Colonic mucosa (tissue), 4 donors: ENCODE measurements at regions not wholly inside any gene's neighbourhood (a gene's known extent, or its start where the extent isn't known, plus 50 kb on each side); places are given as distances from the start of the nearest gene placed in this dataset.

ENCODE experiments used
- DNase-seq: peaks from one replicate; pipeline ENCODE4 v3.0.0-alpha.2; 2020
- H3K27ac ChIP-seq: fragments of 200-600 bp; one replicate; pipeline ENCODE4 v1.8.0; 2021
- H3K27me3 ChIP-seq: fragments of 200-600 bp; one replicate; pipeline ENCODE4 v1.8.0; 2021
- H3K36me3 ChIP-seq: fragments of 200-600 bp; one replicate; pipeline ENCODE4 v1.8.0; 2021
- H3K4me1 ChIP-seq: fragments of 200-600 bp; one replicate; pipeline ENCODE4 v1.8.0; 2021; ENCODE audit warnings: mild to moderate bottlenecking
- H3K4me3 ChIP-seq: fragments of 200-600 bp; one replicate; pipeline ENCODE4 v1.8.0; 2021
- H3K9ac ChIP-seq, 2 donors: one replicate each; pipeline ENCODE4 v1.7.0; 2013; ENCODE audit warnings: control low read depth in 2 of 2, low read depth in 2 of 2, low read length in 2 of 2
- H3K9me3 ChIP-seq: fragments of 200-600 bp; one replicate; pipeline ENCODE4 v1.8.0; 2021
- intact Hi-C: fragments of 100-400 bp; cut with DNase I; formaldehyde crosslinking; loops from one replicate; pipeline ENCODE4 v1.14.1; 2022
- TF ChIP-seq, protein P1 (sequence below): fragments of 200-600 bp; IDR thresholded peaks from one replicate; pipeline ENCODE4 v1.8.0; 2022; ENCODE audit warnings: antibody characterized with exemption, mild to moderate bottlenecking
- donor health status: healthy.
- donor health status: DM: no; HTN: no; CAD: no.
- donor health status: DM: no; HTN: no; CAD: no.

DNA sequence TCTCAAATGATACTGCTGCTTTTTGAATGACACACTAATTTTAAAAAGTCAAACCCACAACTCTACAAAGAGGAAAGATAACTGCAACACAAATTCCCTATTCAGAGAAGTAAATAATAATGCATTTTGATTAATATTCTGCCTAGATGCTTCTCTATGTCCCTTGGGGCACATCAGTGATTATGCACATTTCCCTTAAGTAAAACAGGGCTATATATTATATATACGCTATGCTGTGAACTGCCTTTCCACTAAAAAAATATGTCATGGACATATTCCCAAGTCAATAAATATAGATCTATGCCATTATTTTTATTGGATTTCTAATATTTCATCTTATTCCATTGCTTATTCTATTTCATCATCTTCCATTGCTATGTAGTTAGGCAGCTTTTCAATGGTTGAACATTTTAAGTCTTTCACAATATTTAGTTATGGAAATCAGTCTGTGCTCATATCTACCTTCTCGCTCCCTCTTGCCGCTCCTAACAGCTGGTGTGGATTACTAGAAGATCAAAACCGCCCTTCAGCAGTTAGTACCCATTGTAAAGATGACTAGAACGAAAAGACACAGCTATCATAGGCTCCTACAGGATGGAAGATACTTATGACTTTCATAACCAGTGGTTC, 468.2 kb upstream of the GOT2 start:
- Histone ChIP-seq H3K27me3 (no peaks in the 10 kb centered on the region), H3K9ac (no peak overlapping the region), H3K4me3 (no peak overlapping the region), H3K27ac (no peak overlapping the region), H3K4me1 (no peaks in the 10 kb centered on the region), H3K36me3 (no peaks in the 10 kb centered on the region), H3K9me3 (no peaks in the 10 kb centered on the region)
- TF ChIP-seq, protein P1, sequence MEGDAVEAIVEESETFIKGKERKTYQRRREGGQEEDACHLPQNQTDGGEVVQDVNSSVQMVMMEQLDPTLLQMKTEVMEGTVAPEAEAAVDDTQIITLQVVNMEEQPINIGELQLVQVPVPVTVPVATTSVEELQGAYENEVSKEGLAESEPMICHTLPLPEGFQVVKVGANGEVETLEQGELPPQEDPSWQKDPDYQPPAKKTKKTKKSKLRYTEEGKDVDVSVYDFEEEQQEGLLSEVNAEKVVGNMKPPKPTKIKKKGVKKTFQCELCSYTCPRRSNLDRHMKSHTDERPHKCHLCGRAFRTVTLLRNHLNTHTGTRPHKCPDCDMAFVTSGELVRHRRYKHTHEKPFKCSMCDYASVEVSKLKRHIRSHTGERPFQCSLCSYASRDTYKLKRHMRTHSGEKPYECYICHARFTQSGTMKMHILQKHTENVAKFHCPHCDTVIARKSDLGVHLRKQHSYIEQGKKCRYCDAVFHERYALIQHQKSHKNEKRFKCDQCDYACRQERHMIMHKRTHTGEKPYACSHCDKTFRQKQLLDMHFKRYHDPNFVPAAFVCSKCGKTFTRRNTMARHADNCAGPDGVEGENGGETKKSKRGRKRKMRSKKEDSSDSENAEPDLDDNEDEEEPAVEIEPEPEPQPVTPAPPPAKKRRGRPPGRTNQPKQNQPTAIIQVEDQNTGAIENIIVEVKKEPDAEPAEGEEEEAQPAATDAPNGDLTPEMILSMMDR = no peak
- DNase-seq = no peak
- intact Hi-C loops = no loop called here

DNA sequence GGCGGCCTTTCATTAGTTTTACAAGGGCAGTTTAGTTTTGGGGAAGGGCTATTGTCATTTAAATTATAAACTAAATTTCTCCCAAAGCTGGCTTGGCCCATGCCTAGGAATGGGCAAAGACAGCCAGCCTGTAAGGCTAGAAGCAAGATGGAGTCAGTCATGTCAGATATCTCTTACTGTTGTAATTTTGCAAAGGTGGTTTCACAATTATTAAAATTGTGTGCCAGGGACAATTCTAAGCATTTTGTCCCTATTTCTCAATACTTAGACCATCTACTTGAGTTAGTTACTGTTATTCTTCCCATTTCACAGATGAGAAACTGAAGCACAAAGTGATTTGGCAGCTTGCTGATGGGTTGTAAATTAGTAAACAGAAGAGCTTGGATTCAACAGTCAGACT, 467.7 kb upstream of the GOT2 start:
- H3K4me3 ChIP-seq = no peak overlapping the region
- no peaks in the 10 kb centered on the region for H3K36me3 ChIP-seq
- H3K4me1 ChIP-seq = no peaks in the 10 kb centered on the region
- no peaks in the 10 kb centered on the region for H3K27me3 ChIP-seq
- no peak overlapping the region for H3K9ac ChIP-seq
- DNase-seq = no peak
- intact Hi-C loops = no loop called here
- H3K9me3 ChIP-seq = no peaks in the 10 kb centered on the region
- TF ChIP-seq, protein P1 = no peak
- no peak overlapping the region for H3K27ac ChIP-seq

DNA sequence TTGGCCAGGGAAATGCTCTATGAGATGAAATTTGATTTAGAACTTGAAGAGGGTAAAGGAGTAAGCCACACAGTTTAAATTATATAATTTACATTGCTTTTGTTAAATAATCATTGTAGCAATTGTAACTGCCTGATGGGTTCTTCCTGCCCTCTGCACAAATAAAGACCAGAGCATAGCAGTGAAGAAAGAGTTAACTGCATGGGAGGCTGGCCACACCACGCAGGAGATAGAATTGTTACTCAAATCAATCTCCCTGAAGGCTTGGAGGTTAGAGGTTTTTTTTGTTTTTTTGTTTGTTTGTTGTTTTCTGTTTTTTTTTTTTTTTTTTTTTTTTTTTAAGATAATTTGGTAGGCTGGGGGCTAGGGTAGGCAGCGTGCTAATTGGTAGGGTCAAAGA, 467.0 kb upstream of the GOT2 start:
- Histone ChIP-seq H3K9ac (no peak overlapping the region), H3K27ac (no peak overlapping the region), H3K27me3 (no peaks in the 10 kb centered on the region), H3K36me3 (no peaks in the 10 kb centered on the region), H3K4me1 (no peaks in the 10 kb centered on the region), H3K9me3 (no peaks in the 10 kb centered on the region), H3K4me3 (no peak overlapping the region)
- intact Hi-C loops = no loop called here
- TF ChIP-seq, protein P1 = no peak
- DNase-seq = no peak

DNA sequence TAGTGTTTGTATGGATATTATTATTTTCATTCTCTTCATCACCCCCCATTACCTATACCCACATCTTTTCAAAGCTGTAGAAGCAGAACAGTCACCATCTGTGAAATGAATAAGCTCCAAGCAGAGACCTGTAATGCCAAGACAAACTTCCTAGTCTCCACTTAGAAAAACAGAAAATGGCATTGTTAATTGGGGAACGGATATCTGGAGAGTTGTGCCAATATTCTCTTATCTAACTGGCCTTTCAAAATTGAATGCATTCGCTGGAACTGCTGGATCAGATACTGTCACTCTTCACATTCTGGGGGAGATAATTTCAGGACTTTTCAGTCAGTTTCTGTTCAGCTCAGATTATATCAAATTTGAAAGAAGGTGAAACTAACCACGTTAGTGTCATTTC, 464.4 kb upstream of the GOT2 start:
- no peak overlapping the region for H3K9ac ChIP-seq
- TF ChIP-seq, protein P1 = no peak
- DNase-seq = no peak
- no peaks in the 10 kb centered on the region for H3K36me3 ChIP-seq
- H3K9me3 ChIP-seq = no peaks in the 10 kb centered on the region
- H3K27me3 ChIP-seq = no peaks in the 10 kb centered on the region
- intact Hi-C loops = no loop called here
- H3K4me1 ChIP-seq = no peaks in the 10 kb centered on the region
- no peak overlapping the region for H3K27ac ChIP-seq
- no peak overlapping the region for H3K4me3 ChIP-seq

DNA sequence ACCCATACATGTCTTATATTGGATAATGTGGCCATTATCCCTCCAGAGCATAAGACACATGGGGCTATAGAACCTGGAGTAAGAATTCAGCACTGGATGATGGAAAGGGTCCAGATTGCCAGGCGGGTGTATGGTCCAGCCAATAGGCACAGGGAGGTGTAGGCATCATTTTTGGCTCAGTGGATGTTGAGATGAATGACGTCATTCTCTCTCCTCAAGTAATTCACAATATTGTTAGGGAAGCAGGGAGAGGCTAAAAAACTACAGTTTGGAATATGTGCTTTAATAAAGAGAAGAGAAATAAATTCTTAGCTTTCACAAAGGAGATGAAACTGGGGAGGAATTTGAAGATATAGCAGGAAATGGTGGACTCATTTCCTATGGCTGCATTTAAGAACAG, 461.1 kb upstream of the GOT2 start:
- no peak overlapping the region for H3K27ac ChIP-seq
- no peaks in the 10 kb centered on the region for H3K4me1 ChIP-seq
- no peaks in the 10 kb centered on the region for H3K27me3 ChIP-seq
- no peaks in the 10 kb centered on the region for H3K9me3 ChIP-seq
- H3K36me3 ChIP-seq = no peaks in the 10 kb centered on the region
- no peak overlapping the region for H3K9ac ChIP-seq
- TF ChIP-seq, protein P1 = no peak
- H3K4me3 ChIP-seq = no peak overlapping the region
- intact Hi-C loops = no loop called here
- no peak for DNase-seq
